ENCODE measurements at regions not wholly inside any gene's neighbourhood (a gene's known extent, or its start where the extent isn't known, plus 50 kb on each side); places are given as distances from the start of the nearest gene placed in this dataset.
A peak's percentile ranks its signal among the peaks of the same experiment; 100 is the strongest.

DNA sequence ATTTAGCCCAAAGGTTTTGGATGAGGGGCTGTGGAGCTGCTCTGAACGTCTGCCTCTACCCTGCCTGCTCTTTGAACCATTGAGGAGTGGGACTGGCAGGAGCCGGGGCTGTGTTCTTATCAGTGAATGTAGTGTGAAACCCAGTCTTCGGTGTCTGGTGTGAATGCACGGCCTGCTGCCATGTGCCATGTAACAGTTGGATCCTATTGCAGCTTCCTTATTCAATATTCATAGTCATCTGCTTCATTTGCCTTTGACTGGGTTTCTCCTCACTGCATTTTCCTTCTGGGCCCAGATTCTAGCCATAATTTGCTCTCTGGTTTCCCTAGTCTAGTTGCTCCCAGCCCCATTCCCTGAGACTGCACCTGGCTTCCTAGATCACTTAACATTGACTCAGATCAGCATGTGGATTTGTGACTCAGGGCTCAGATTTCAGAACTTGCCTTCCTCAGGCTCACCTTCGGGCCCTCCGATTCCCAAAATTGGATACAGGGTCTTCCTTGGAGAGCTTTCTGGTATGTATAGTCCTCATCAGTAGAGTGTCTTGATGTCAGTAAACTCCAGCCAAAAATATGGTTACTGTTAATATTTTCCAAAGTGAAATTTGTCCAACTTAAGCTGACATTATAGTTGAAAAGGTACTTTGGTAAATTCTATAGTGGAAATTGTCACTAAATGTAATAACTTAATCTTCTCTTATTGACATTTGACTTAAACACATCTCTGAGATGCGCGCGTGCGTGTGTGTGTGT, 94.0 kb upstream of the DDIT4L start:
- no peak for DNase-seq

DNA sequence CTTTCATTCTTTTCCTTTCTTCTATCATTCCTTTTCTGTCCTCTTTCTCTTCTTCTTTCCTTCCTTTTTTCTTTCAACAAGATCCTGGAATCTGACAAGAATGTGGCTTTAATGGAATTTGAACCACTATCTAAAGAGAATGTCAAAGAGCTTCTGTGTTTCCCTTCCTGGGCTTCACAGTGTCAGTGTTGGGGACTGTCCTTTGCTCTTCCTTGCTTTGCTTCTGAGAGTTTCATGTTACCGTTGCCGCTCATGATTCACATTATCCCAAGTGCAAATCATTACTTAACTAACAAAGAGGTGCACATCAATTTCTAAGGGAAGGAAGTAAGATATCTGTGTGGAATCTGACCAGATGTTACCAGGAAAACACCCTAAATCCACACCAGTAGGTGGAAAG, 90.5 kb upstream of the DDIT4L start:
- no peak for DNase-seq

DNA sequence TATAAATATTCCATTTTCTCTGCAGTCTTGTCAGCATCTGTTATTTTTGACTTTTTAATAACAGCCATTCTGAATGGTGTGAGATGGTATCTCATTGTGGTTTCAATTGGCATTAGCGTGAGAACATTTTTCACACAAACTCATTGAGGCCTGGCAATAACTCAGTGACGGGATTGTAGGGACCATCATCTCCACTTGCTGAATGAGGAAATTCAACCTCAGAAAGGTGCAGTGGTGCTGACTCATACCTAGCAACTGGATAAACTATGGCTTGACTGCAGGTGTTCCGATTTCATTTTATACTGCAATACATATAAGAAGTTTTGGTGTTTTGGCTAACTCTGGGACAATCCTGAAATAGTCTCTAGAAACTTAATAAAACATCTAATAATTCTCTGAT, 88.3 kb upstream of the DDIT4L start:
- no peak for DNase-seq

DNA sequence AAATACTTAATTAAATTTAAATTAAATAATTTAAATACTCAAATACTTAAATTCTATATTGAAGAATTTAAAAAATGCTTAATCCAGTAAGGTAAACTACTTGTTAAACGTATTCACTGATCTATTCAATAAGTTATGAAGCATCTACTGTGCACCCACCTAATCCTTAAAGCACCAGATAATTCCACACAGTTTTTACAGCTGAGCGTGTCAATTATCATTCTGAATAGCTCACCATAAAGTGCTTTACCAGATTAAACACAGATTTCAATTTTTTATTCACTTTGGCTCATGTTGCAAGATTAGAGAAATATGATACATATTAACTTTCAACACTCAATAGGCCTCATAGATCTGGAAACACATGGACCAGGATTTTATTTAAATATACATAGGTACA, 79.2 kb upstream of the DDIT4L start:
- DNase-seq: peak; percentile 27

DNA sequence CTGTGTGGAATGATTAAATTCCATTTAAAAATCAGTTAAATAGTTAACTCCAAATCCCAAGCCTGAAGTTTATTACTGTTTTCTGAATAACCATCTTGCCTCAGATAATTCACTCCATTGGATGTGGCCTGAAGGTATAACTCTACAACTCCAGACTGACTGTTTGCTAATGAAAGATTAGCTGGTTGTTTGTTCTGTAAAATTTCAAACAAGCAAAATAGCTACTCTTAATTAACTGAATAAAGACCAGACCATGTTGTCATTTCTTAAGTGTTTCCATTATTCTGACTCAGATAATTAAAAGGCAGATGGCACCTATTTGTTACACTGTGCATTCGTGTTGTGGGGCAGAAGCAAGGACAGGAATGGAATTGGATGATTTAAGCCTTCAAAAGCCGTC, 78.5 kb upstream of the DDIT4L start:
- peak; percentile 43 for DNase-seq

DNA sequence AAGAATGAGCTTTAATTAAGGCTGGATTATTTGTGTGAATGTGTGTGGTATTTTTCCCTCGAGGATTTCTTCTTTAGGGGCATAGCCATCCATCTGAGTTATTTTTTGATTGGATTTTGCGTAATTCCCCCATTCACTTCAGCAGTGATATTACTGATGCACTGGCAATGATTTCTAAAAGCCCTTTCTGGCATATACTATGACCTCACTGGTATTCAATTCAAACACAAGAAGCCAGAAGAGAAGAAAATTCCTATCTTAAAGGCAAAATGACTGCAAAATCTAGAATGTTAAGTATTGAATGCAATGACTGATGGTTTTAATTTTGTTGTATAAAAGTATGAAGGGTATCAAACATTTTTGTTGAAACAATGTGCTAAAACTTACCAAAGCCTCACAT, 71.1 kb upstream of the DDIT4L start:
- DNase-seq: no peak

DNA sequence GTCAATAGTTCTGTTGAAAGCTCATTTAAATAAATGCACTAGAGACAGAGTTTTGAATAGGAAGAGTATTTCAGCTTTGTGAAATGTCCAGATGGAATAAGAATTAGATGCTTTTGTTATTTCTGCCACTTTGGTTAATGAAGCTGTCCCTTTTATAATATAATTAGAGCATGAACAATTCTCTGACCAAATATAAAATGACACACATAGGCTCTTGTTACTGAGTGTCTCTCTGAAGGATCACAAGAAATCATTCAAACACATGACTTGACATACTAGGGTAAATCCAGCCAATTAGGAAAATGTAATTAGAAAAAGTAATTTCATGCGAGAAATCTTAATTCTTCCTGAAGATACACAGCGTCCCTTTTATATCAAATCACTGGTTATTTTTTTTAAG, 68.4 kb upstream of the DDIT4L start:
- no peak for DNase-seq

DNA sequence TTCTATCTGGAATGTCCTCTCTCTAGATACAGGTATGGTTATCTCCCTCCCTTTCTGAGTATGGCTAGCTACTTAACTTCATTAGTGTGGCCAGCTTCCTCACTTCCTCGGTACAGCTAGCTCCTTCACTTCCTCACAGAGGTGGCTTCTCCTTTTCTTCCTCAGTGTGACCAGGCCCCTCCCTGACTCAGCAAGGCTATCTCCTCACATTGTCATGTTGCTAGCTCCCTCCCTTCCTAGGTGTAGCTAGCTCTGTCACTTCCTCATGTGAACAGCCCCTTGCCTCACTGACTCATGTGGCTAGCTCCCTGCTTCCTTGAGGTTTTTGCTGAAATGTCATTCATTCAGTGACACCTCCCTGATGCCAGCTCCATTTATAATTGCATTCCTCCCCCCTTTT, 67.3 kb upstream of the DDIT4L start:
- no peak for DNase-seq

DNA sequence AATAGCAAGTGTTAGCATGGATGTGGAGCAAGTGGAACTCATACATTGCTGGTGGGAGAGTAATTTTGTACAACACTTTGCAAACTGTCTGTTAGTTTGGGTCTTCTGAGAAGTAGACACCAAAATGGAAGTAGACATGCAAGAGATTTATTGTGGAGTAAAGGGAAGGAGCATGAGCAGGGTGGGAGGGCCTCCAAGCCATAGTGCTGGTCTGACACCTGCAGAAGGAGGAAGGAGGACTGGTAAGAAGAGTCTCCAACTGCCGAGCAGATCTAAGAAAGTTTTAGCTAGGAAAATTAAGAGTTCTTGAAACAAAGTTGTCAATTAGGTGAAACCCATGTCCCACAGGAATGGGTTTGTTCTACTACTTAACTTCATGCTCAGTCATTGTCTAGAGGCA, 64.0 kb upstream of the DDIT4L start:
- no peak for DNase-seq

DNA sequence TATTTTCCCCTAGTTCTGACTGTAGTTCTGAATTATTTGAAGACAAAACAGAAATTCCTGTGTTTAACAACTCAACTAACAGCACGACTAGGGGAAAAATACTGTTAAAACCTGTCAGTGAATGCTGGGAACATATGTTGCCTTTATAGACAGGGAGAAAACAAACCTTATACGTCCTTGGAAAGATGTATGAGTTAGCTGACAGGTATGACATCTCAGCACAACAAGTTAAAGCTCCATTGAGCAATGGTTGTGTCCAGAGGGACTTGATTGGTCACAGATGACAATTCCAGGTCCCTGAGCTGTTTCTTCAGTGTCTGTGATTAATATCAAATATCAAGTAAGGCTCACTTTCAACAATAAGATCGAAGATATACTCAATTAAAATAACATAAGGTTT, 58.2 kb upstream of the DDIT4L start:
- DNase-seq: no peak

DNA sequence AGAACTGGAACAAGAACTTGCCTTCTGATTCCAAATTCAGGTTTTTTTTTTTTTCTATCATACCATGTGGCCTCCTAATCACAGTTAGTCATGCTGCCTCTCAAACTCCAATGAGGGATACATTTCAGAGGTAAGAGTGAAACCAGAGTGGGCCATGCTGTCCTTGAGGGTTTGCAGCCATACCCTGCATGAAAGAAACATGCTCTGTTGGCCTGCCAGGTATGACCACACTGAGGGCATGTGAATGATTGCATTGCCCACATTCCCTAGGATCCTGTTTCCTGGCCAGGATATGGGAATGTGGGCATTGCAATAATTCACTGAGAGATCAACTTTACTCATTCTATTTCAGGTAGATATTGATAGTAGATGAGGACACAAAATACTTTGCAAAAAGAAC, 56.4 kb upstream of the DDIT4L start:
- no peak for DNase-seq

DNA sequence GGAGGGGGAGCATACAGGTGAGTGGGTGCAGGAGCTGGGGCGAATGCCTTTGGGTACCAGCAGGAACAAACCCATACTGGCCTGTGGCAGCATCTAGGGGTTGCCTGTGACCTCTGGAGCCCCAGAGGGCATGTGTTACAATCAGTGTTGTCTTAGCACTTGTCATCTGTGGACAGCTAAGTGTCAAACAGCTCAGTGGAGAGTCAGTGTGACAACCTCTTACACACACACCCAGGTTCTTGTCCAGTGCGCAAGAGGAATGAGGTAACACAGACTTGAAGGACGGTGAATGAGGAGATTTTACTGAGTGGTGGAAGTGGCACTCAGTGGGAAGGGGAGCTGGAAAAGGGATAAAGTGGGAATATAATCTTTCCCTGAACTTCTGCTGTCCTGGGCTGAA, 54.1 kb upstream of the DDIT4L start:
- DNase-seq: no peak

All from NCI-H82 (cell line).